ENCODE measurements at regions not wholly inside any gene's neighbourhood (a gene's known extent, or its start where the extent isn't known, plus 50 kb on each side); places are given as distances from the start of the nearest gene placed in this dataset.

DNA sequence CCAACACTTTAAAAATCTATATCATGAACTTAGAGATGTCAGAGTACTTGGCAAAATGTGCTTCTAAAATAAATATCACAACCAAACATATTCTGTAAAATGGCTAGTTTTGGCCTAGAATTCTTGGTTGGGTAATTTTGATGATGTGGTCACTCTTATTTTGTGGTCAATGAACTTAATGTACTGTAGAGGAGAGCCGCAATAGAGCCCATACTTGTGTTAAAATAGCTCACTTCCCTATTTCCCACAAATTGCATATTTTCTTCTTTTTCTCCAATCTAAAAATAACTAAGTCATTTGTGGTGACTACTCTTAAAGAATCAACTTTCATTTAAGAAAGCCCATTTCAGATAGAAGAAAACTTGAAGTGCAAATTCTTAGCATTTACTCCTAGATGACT is 619.4 kb downstream of the CCER1 start:
- H3K9me3 ChIP-seq, result no peaks in the 10 kb centered on the region
- 76 to 95% (median 80%) methylated on average over 1 of the region's 1 CpG for WGBS, 4 donors
- TF ChIP-seq CTCF (IDR thresholded peaks at IDR 0.05) (no peak), POLR2A (IDR thresholded peaks at IDR 0.05) (no peak)
- DNase-seq (no peak), ATAC-seq (no peak)
- no peak overlapping the region for H3K27ac ChIP-seq
- no peak overlapping the region for H3K4me3 ChIP-seq
- peaks cover 0 to 9% (median 0%) of the 10 kb centered on the region in 12 donors for H3K4me1 ChIP-seq
- no peaks in the 10 kb centered on the region for H3K27me3 ChIP-seq
- H3K36me3 ChIP-seq, result no peaks in the 10 kb centered on the region
- intact Hi-C loops (cut with DNase I), result no loop called here

DNA sequence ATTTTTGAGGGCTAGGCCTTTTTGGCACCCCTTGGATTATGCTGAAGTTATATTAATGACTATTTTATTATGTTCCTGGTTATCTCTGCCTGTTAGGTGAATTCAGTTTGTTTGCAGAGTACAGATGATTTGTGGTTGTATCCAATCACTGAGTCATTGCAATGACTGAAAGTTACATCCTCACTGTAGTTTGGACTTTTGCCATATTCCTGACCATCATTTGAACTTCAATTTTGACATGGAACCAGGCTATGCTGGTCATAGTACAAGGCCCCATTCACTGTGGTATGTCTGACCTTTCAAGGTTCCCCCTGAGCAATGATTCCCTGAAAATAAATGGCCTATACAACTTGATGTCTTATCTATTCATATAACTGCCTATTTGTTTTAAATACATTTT is 621.0 kb downstream of the CCER1 start:
- intact Hi-C loops (cut with DNase I), result no loop called here

GRCh38 chr12:90333424-90333823 is 621.6 kb downstream of the CCER1 start:
- peaks cover 0 to 9% (median 0%) of the 10 kb centered on the region in 12 donors for H3K4me1 ChIP-seq
- ATAC-seq (no peak), DNase-seq (no peak)
- H3K9me3 ChIP-seq, result no peaks in the 10 kb centered on the region
- intact Hi-C loops (cut with DNase I), result no loop called here
- TF ChIP-seq CTCF (IDR thresholded peaks at IDR 0.05) (no peak), POLR2A (IDR thresholded peaks at IDR 0.05) (no peak)
- no peak overlapping the region for H3K27ac ChIP-seq
- no peak overlapping the region for H3K4me3 ChIP-seq
- 69 to 78% (median 70%) methylated on average over 2 of the region's 2 CpGs for WGBS, 4 donors
- H3K36me3 ChIP-seq, result no peaks in the 10 kb centered on the region
- no peaks in the 10 kb centered on the region for H3K27me3 ChIP-seq

More for the DNA sequence above, 621.0 kb downstream of the CCER1 start:
- no peaks in the 10 kb centered on the region for H3K27me3 ChIP-seq
- H3K9me3 ChIP-seq, result no peaks in the 10 kb centered on the region
- H3K27ac ChIP-seq, result no peak overlapping the region
- H3K4me1 ChIP-seq, result peaks cover 0 to 9% (median 0%) of the 10 kb centered on the region in 12 donors
- ATAC-seq, result no peak
- TF ChIP-seq POLR2A (IDR thresholded peaks at IDR 0.05), result no peak
- TF ChIP-seq CTCF (IDR thresholded peaks at IDR 0.05), result no peak
- H3K4me3 ChIP-seq, result no peak overlapping the region
- DNase-seq, result no peak
- H3K36me3 ChIP-seq, result no peaks in the 10 kb centered on the region

DNA sequence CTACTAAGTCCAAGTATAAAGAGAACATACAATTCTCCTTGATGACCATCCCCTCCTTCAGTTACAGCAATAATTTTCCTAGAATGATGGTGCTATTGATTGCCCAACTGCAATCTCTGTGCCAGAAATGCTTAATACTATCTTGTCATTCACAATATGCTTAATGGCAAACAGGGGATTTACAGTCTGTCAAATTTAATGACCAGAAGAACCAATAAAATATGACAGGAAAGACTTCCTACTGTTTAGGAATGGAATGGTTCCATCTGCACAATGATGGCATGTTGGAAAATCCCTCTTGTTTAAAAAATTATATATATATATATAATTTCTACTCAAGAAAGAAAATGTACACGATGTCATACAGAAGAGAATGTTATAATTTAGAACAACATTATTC is 623.2 kb downstream of the CCER1 start:
- Histone ChIP-seq H3K4me3 (no peak overlapping the region), H3K9me3 (no peaks in the 10 kb centered on the region), H3K36me3 (no peaks in the 10 kb centered on the region), H3K27ac (peak overlapping the region in 2 of 12 donors; percentile 6 to 25), H3K27me3 (no peaks in the 10 kb centered on the region), H3K4me1 (peaks cover 0 to 9% (median 0%) of the 10 kb centered on the region in 12 donors)
- intact Hi-C loops (cut with DNase I), result no loop called here
- no peak for ATAC-seq
- TF ChIP-seq POLR2A (IDR thresholded peaks at IDR 0.05), result no peak
- TF ChIP-seq CTCF (IDR thresholded peaks at IDR 0.05), result no peak
- WGBS, 4 donors, result 64 to 73% (median 70%) methylated on average over 1 of the region's 1 CpG
- DNase-seq, result no peak

All from heart left ventricle (tissue), 16 donors.